Astrocyte (in vitro differentiated cells and primary cell): ENCODE measurements at regions not wholly inside any gene's neighbourhood (a gene's known extent, or its start where the extent isn't known, plus 50 kb on each side); places are given as distances from the start of the nearest gene placed in this dataset.

Source experiments
- DNase-seq: peaks from one replicate; pipeline ENCODE4 v3.0.0-alpha.2; 2010; ENCODE audit warnings: low read depth
- FAIRE-seq: peaks from 2 replicates; lab custom pipeline; 2011; peaks lifted over from hg19 to GRCh38; lab: Jason Lieb, UNC
- H2AFZ ChIP-seq: 2 replicates; pipeline ENCODE4 v1.6.0; 2012; ENCODE audit warnings: low read depth, low read length, inconsistent platforms
- H3K27ac ChIP-seq: 2 replicates; pipeline ENCODE4 v1.5.1; 2011; ENCODE audit warnings: low read depth, low read length, inconsistent platforms
- H3K27me3 ChIP-seq: 2 replicates; pipeline ENCODE4 v1.6.0; 2011; ENCODE audit warnings: low read length, inconsistent platforms; ENCODE audit not compliant: insufficient read depth
- H3K36me3 ChIP-seq: 2 replicates; pipeline ENCODE4 v1.5.1; 2011; ENCODE audit warnings: low read length, inconsistent platforms; ENCODE audit not compliant: insufficient read depth
- H3K4me1 ChIP-seq: 2 replicates; pipeline ENCODE4 v1.5.1; 2011; ENCODE audit warnings: low read length, inconsistent platforms; ENCODE audit not compliant: insufficient read depth
- H3K4me2 ChIP-seq: 2 replicates; pipeline ENCODE4 v1.6.0; 2012; ENCODE audit warnings: low read length, inconsistent platforms
- H3K4me3 ChIP-seq: 2 replicates; pipeline ENCODE4 v1.5.1; 2011; ENCODE audit warnings: low read depth, mild to moderate bottlenecking, low read length, inconsistent platforms; ENCODE audit not compliant: insufficient read depth
- H3K79me2 ChIP-seq: 2 replicates; pipeline ENCODE4 v1.6.0; 2012; ENCODE audit warnings: mild to moderate bottlenecking, low read length, inconsistent platforms; ENCODE audit not compliant: insufficient read depth
- H3K9ac ChIP-seq: 2 replicates; pipeline ENCODE4 v1.6.0; 2012; ENCODE audit warnings: mild to moderate bottlenecking, low read length, inconsistent platforms
- H3K9me3 ChIP-seq: 2 replicates; pipeline ENCODE4 v1.5.1; 2012; ENCODE audit warnings: low read depth, mild to moderate bottlenecking, low read length, inconsistent platforms; ENCODE audit not compliant: insufficient read depth
- H4K20me1 ChIP-seq: 2 replicates; pipeline ENCODE4 v1.6.0; 2012; ENCODE audit warnings: low read length, inconsistent platforms; ENCODE audit not compliant: insufficient read depth
- H3K27ac Mint-ChIP-seq: one replicate; pipeline ENCODE4 v1.8.0; 2021; ENCODE audit warnings: mild to moderate bottlenecking, mixed read lengths; ENCODE audit not compliant: unreplicated experiment
- H3K27me3 Mint-ChIP-seq: one replicate; pipeline ENCODE4 v1.8.0; 2021; ENCODE audit warnings: low read depth, mixed read lengths; ENCODE audit not compliant: unreplicated experiment
- H3K36me3 Mint-ChIP-seq: one replicate; pipeline ENCODE4 v1.8.0; 2021; ENCODE audit warnings: low read depth, mixed read lengths; ENCODE audit not compliant: unreplicated experiment
- H3K4me1 Mint-ChIP-seq: one replicate; pipeline ENCODE4 v1.8.0; 2021; ENCODE audit warnings: low read depth, mixed read lengths; ENCODE audit not compliant: unreplicated experiment
- H3K4me3 Mint-ChIP-seq: one replicate; pipeline ENCODE4 v1.8.0; 2021; ENCODE audit warnings: mild to moderate bottlenecking, moderate library complexity, mixed read lengths; ENCODE audit not compliant: unreplicated experiment
- H3K9me3 Mint-ChIP-seq: one replicate; pipeline ENCODE4 v1.8.0; 2021; ENCODE audit warnings: mild to moderate bottlenecking, mixed read lengths; ENCODE audit not compliant: unreplicated experiment
- CTCF ChIP-seq: IDR thresholded peaks from 2 replicates; pipeline ENCODE4 v1.5.1; 2011; ENCODE audit warnings: low read depth, mild to moderate bottlenecking, inconsistent platforms, low read length, moderate library complexity; ENCODE audit not compliant: insufficient read depth
- EZH2 ChIP-seq: IDR thresholded peaks from 2 replicates; pipeline ENCODE4 v1.6.1; 2012; ENCODE audit warnings: mild to moderate bottlenecking, low read length, inconsistent platforms; ENCODE audit not compliant: insufficient read depth

- DNase-seq (no peak), FAIRE-seq (no peak)
- H3K9me3 ChIP-seq = no peaks in the 10 kb centered on the region
- H3K4me1 ChIP-seq = peaks cover 6% of the 10 kb centered on the region
- peaks cover 3% of the 10 kb centered on the region for H3K27me3 Mint-ChIP-seq
- H4K20me1 ChIP-seq = no peaks in the 10 kb centered on the region
- H3K27me3 ChIP-seq = no peaks in the 10 kb centered on the region
- H3K4me2 ChIP-seq = no peak overlapping the region
- no peak for TF ChIP-seq EZH2
- no peak for TF ChIP-seq CTCF
- H3K79me2 ChIP-seq = no peaks in the 10 kb centered on the region
- no peak overlapping the region for H3K4me3 Mint-ChIP-seq
- no peak overlapping the region for H3K4me3 ChIP-seq
- H2AFZ ChIP-seq = no peak overlapping the region
- no peak overlapping the region for H3K27ac Mint-ChIP-seq
- no peaks in the 10 kb centered on the region for H3K4me1 Mint-ChIP-seq
- H3K27ac ChIP-seq = no peak overlapping the region
- no peaks in the 10 kb centered on the region for H3K9me3 Mint-ChIP-seq
- H3K36me3 ChIP-seq = no peaks in the 10 kb centered on the region
- no peak overlapping the region for H3K9ac ChIP-seq
- no peaks in the 10 kb centered on the region for H3K36me3 Mint-ChIP-seq
These were observed 98.2 kb downstream of the RAB11FIP2 start for GRCh38 chr10:117948493-117948892.

- Histone ChIP-seq H3K27ac (no peak overlapping the region), H3K4me3 (no peak overlapping the region), H2AFZ (no peak overlapping the region), H3K4me2 (no peak overlapping the region), H3K9me3 (no peaks in the 10 kb centered on the region), H3K9ac (no peak overlapping the region), H3K79me2 (no peaks in the 10 kb centered on the region), H4K20me1 (no peaks in the 10 kb centered on the region), H3K27me3 (no peaks in the 10 kb centered on the region), H3K4me1 (peaks cover 6% of the 10 kb centered on the region), H3K36me3 (no peaks in the 10 kb centered on the region)
- peaks cover 4% of the 10 kb centered on the region for H3K4me1 Mint-ChIP-seq
- no peak for TF ChIP-seq EZH2
- no peak for TF ChIP-seq CTCF
- H3K27me3 Mint-ChIP-seq = peaks cover 3% of the 10 kb centered on the region
- DNase-seq (no peak), FAIRE-seq (no peak)
- no peaks in the 10 kb centered on the region for H3K9me3 Mint-ChIP-seq
- H3K27ac Mint-ChIP-seq = no peak overlapping the region
- no peaks in the 10 kb centered on the region for H3K36me3 Mint-ChIP-seq
- H3K4me3 Mint-ChIP-seq = no peak overlapping the region
These were observed 96.3 kb downstream of the RAB11FIP2 start for GRCh38 chr10:117950408-117950807.
